ENCODE measurements at regions not wholly inside any gene's neighbourhood (a gene's known extent, or its start where the extent isn't known, plus 50 kb on each side); places are given as distances from the start of the nearest gene placed in this dataset.
"Not testable (repeated sequence)": the region's sequence is repeated elsewhere in the genome, so short reads cannot be mapped to it uniquely, and the experiment has no call there.

- no peak overlapping the region for H3K4me3 ChIP-seq (ENCODE audit: low read depth, low read length)
- DNase-seq (ENCODE audit: low read depth), result no peak
- TF ChIP-seq CTCF (IDR thresholded peaks at IDR 0.05; ENCODE audit: insufficient read depth, low read length), result no peak
Measured at GRCh38 chr4:170938588-170938987, 848.8 kb upstream of the AADAT start.

GRCh38 chr4:170931321-170931720 is 841.6 kb upstream of the AADAT start:
- H3K4me3 ChIP-seq (ENCODE audit: low read depth, low read length), result no peak overlapping the region
- TF ChIP-seq CTCF (IDR thresholded peaks at IDR 0.05; ENCODE audit: insufficient read depth, low read length), result no peak
- no peak for DNase-seq (ENCODE audit: low read depth)

GRCh38 chr4:170888660-170889059 is 798.9 kb upstream of the AADAT start:
- no peak for DNase-seq (ENCODE audit: low read depth)
- no peak overlapping the region for H3K4me3 ChIP-seq (ENCODE audit: low read depth, low read length)
- no peak for TF ChIP-seq CTCF (IDR thresholded peaks at IDR 0.05; ENCODE audit: insufficient read depth, low read length)

GRCh38 chr4:170887396-170887795 is 797.6 kb upstream of the AADAT start:
- no peak overlapping the region for H3K4me3 ChIP-seq (ENCODE audit: low read depth, low read length)
- no peak for DNase-seq (ENCODE audit: low read depth)
- no peak for TF ChIP-seq CTCF (IDR thresholded peaks at IDR 0.05; ENCODE audit: insufficient read depth, low read length)

GRCh38 chr4:170884969-170885570 is 795.3 kb upstream of the AADAT start:
- DNase-seq (ENCODE audit: low read depth), result no peak
- TF ChIP-seq CTCF (IDR thresholded peaks at IDR 0.05; ENCODE audit: insufficient read depth, low read length), result no peak

GRCh38 chr4:170881646-170882045 is 791.9 kb upstream of the AADAT start:
- H3K4me3 ChIP-seq (ENCODE audit: low read depth, low read length); DNase-seq (ENCODE audit: low read depth): not testable (repeated sequence)

More at GRCh38 chr4:170884969-170885570, 795.3 kb upstream of the AADAT start:
- no peak overlapping the region for H3K4me3 ChIP-seq (ENCODE audit: low read depth, low read length)

- DNase-seq (ENCODE audit: low read depth), result no peak
- TF ChIP-seq CTCF (IDR thresholded peaks at IDR 0.05; ENCODE audit: insufficient read depth, low read length), result no peak
- no peak overlapping the region for H3K4me3 ChIP-seq (ENCODE audit: low read depth, low read length)
Measured at GRCh38 chr4:170875868-170876267, 786.1 kb upstream of the AADAT start.
